Tibial nerve (tissue), 4 donors: ENCODE measurements at regions not wholly inside any gene's neighbourhood (a gene's known extent, or its start where the extent isn't known, plus 50 kb on each side); places are given as distances from the start of the nearest gene placed in this dataset.

Experiments used
- DNase-seq, 2 donors: peaks; one replicate each; pipeline ENCODE4 v3.0.0-alpha.2; 2019; ENCODE audit warnings: low spot score in 2 of 2
- H3K27ac ChIP-seq, 4 donors: fragments of 200-600 bp; sonication (generic) in 3 of 4; one replicate each; pipeline ENCODE4 v1.5.1; 2017 to 2019; ENCODE audit warnings: mild to moderate bottlenecking in 1 of 4
- H3K27me3 ChIP-seq, 2 donors: fragments of 200-600 bp; sonication (generic) in 1 of 2; one replicate each; pipeline versions ENCODE4 v1.5.1 to v1.6.0; 2017 to 2019
- H3K36me3 ChIP-seq, 3 donors: fragments of 200-600 bp; sonication (generic); one replicate each; pipeline ENCODE4 v1.5.1; 2018 to 2019
- H3K4me1 ChIP-seq, 4 donors: fragments of 200-600 bp; sonication (generic) in 3 of 4; one replicate each; pipeline ENCODE4 v1.5.1; 2017 to 2019
- H3K4me3 ChIP-seq, 4 donors: fragments of 200-600 bp; sonication (generic) in 3 of 4; one replicate each; pipeline ENCODE4 v1.5.1; 2017 to 2019; ENCODE audit warnings: mild to moderate bottlenecking in 1 of 4, moderate library complexity in 1 of 4
- H3K9me3 ChIP-seq, 4 donors: fragments of 200-600 bp; sonication (generic) in 3 of 4; one replicate each; pipeline ENCODE4 v1.5.1; 2017 to 2019
- CTCF ChIP-seq, 5 experiments: fragments of 200-600 bp in 3 of 5; fragments of 450-650 bp in 2 of 5; sonication (generic) in 3 of 5; IDR thresholded peaks; one replicate each; pipeline ENCODE4 v1.5.1; 2016 to 2019; ENCODE audit warnings: antibody characterized with exemption in 5 of 5, mild to moderate bottlenecking in 3 of 5, moderate library complexity in 2 of 5
- EP300 ChIP-seq, 2 donors: sonication (generic); formaldehyde crosslinking; IDR thresholded peaks; one replicate each; pipeline ENCODE4 v1.6.1; 2017; ENCODE audit warnings: antibody characterized with exemption in 2 of 2, mild to moderate bottlenecking in 1 of 2
- POLR2A ChIP-seq, 2 donors: fragments of 450-650 bp; IDR thresholded peaks; one replicate each; pipeline ENCODE4 v1.6.1; 2017; ENCODE audit warnings: antibody characterized with exemption in 2 of 2, mild to moderate bottlenecking in 2 of 2, moderate library complexity in 2 of 2
- WGBS, 2 donors: methylation state at CpG; one replicate each; pipeline ENCODE4 v1.1.5; 2018; 5-methylcytosine and 5-hydroxymethylcytosine counted together

- no peak overlapping the region for H3K4me3 ChIP-seq
- no peaks in the 10 kb centered on the region for H3K9me3 ChIP-seq
- WGBS, 2 donors, result 58 to 62% methylated on average over 3 of the region's 3 CpGs
- H3K27me3 ChIP-seq, result no peaks in the 10 kb centered on the region
- H3K36me3 ChIP-seq, result no peaks in the 10 kb centered on the region
- H3K4me1 ChIP-seq, result no peaks in the 10 kb centered on the region
- no peak overlapping the region for H3K27ac ChIP-seq
- TF ChIP-seq EP300 (IDR thresholded peaks at IDR 0.05), result no peak
- DNase-seq, result no peak
Measured at GRCh38 chr2:145315053-145315452, 795.1 kb upstream of the ZEB2 start.

- Histone ChIP-seq H3K27me3 (no peaks in the 10 kb centered on the region), H3K36me3 (no peaks in the 10 kb centered on the region), H3K9me3 (no peaks in the 10 kb centered on the region), H3K4me1 (no peaks in the 10 kb centered on the region), H3K27ac (no peak overlapping the region), H3K4me3 (no peak overlapping the region)
- 86 to 91% methylated on average over 3 of the region's 3 CpGs for WGBS, 2 donors
- DNase-seq, result no peak
- TF ChIP-seq CTCF (IDR thresholded peaks at IDR 0.05), result no peak
- TF ChIP-seq EP300 (IDR thresholded peaks at IDR 0.05), result no peak
- no peak for TF ChIP-seq POLR2A (IDR thresholded peaks at IDR 0.05)
Measured at GRCh38 chr2:145314119-145314633, 794.3 kb upstream of the ZEB2 start.

DNA sequence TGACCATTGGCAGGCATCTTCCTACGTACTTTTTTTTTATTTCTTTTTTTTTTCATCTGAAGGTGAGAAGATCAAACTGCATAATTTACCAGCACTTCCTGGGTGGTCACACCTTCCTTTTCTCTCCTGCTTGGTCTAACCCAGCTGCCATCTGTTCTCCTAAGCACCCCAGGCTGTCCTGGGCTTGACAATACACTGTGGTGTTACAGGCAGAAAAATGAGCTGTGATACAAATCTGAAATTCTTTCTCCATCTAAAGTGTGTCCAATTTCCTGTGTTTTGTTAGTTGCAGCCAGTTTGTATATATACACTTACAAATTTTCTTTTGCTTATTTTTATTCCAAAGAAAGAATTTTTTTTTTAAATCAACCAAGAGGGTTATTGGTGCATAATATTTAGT lies 786.0 kb upstream of the ZEB2 start:
- Histone ChIP-seq H3K9me3 (no peaks in the 10 kb centered on the region), H3K4me1 (peaks cover 0 to 9% (median 0%) of the 10 kb centered on the region in 4 donors), H3K4me3 (no peak overlapping the region), H3K27me3 (no peaks in the 10 kb centered on the region), H3K36me3 (no peaks in the 10 kb centered on the region), H3K27ac (no peak overlapping the region)
- DNase-seq, result no peak
- TF ChIP-seq CTCF (IDR thresholded peaks at IDR 0.05), result no peak
- TF ChIP-seq EP300 (IDR thresholded peaks at IDR 0.05), result no peak
- no peak for TF ChIP-seq POLR2A (IDR thresholded peaks at IDR 0.05)
- WGBS, 2 donors, result 88 to 89% methylated on average over 1 of the region's 1 CpG

DNA sequence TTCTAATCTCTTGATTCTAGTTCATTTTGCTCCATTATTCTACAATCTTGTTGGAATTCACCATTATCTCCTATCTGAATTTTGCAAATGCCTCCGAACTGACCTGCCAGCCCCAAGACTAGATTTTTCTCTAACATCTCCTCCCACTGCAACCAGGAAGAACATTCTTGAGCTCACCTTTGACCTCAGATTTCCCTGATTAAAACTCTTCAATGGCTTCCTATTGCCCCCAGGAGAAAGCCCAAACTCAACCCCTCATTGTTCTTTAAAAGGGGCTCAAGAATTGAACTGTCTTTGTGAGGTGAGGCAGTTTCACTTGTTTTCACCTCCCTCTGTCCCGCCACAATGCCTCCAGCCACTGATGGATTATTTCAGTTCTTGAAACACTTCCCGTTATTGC lies 784.6 kb upstream of the ZEB2 start:
- no peak overlapping the region for H3K27ac ChIP-seq
- H3K36me3 ChIP-seq, result no peaks in the 10 kb centered on the region
- TF ChIP-seq EP300 (IDR thresholded peaks at IDR 0.05) (no peak), POLR2A (IDR thresholded peaks at IDR 0.05) (no peak), CTCF (IDR thresholded peaks at IDR 0.05) (no peak)
- H3K27me3 ChIP-seq, result no peaks in the 10 kb centered on the region
- 82 to 84% methylated on average over 3 of the region's 3 CpGs for WGBS, 2 donors
- peaks cover 0 to 9% (median 0%) of the 10 kb centered on the region in 4 donors for H3K4me1 ChIP-seq
- H3K9me3 ChIP-seq, result no peaks in the 10 kb centered on the region
- DNase-seq, result no peak
- H3K4me3 ChIP-seq, result no peak overlapping the region

- DNase-seq, result no peak
- Histone ChIP-seq H3K9me3 (no peaks in the 10 kb centered on the region), H3K27me3 (no peaks in the 10 kb centered on the region), H3K4me3 (no peak overlapping the region), H3K4me1 (peaks cover 0 to 9% (median 0%) of the 10 kb centered on the region in 4 donors), H3K27ac (no peak overlapping the region), H3K36me3 (no peaks in the 10 kb centered on the region)
- no peak for TF ChIP-seq CTCF (IDR thresholded peaks at IDR 0.05)
- TF ChIP-seq EP300 (IDR thresholded peaks at IDR 0.05), result no peak
- no peak for TF ChIP-seq POLR2A (IDR thresholded peaks at IDR 0.05)
- WGBS, 2 donors, result 32 to 33% methylated on average over 2 of the region's 2 CpGs
Measured at GRCh38 chr2:145303536-145303935, 783.6 kb upstream of the ZEB2 start.

DNA sequence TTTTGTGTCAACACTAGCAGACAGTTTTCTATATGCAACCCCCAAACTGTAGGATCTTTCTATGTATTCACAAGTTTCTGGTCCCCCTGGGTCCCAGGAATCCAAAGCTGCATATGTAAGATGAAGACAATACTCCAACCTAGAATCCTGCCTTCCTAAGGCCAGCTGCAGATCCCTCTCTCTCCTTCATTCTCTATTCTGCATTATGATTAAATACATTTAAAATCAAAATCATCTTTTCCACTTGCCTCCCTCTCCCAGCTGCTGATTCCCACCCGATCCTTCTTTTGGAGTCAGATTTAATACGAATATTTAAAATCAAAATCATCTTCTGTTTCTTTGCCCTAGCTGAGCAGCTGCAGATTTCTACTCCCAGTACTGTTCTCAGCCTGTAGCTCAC lies 783.0 kb upstream of the ZEB2 start:
- Histone ChIP-seq H3K27me3 (no peaks in the 10 kb centered on the region), H3K27ac (no peak overlapping the region), H3K9me3 (no peaks in the 10 kb centered on the region), H3K36me3 (no peaks in the 10 kb centered on the region), H3K4me3 (no peak overlapping the region), H3K4me1 (peaks cover 0 to 9% (median 0%) of the 10 kb centered on the region in 4 donors)
- TF ChIP-seq CTCF (IDR thresholded peaks at IDR 0.05) (no peak), EP300 (IDR thresholded peaks at IDR 0.05) (no peak), POLR2A (IDR thresholded peaks at IDR 0.05) (no peak)
- 38 to 48% methylated on average over 2 of the region's 2 CpGs for WGBS, 2 donors
- DNase-seq, result no peak
